ENCODE measurements at regions not wholly inside any gene's neighbourhood (a gene's known extent, or its start where the extent isn't known, plus 50 kb on each side); places are given as distances from the start of the nearest gene placed in this dataset.
"Not testable (repeated sequence)": the region's sequence is repeated elsewhere in the genome, so short reads cannot be mapped to it uniquely, and the experiment has no call there.

DNA sequence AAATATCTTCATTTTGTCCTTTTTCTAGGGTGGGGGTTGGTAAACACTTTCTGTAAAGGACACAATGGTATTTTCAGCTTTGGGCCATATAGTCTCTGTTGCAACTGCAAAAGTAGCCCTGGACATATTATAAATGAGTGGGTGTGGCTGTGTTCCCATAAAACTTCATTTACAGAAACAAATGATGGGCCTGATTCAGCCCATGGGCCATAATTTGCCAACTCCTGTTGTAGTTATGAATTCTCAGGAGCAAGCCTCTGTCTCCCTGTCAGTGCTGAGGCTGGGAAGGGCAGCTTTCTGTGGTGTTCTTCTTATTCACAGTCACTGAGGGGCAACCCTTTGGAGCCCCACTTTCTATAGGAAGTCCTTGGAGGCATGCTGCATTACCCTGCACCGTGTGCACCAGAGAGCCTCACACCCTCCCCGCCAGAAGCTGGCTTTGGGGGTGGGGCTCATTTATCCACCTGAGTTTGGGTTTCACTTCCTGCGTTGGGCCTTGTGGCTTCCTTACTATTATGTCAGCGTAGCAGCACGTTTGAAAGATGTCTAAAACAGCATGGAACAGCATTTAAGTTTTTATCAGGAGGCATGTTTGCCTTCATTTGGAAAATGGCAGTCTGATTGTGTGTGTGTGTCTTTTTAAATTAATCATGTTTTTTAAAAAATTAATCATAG is 60.8 kb upstream of the FAN1 start:
- not testable (repeated sequence) for H3K9me2 ChIP-seq (replicated peaks; ENCODE audit: insufficient read depth, low read length); H2AFZ ChIP-seq (ENCODE audit: low read length); H3K27ac ChIP-seq (ENCODE audit: low read length); H3K9ac ChIP-seq (ENCODE audit: low read length); H3F3A ChIP-seq (ENCODE audit: insufficient read depth, low read length); H3K36me3 ChIP-seq (replicated peaks; ENCODE audit: insufficient read depth, low read length); H3K9me3 ChIP-seq (replicated peaks; ENCODE audit: insufficient read depth, low read length); H4K20me1 ChIP-seq (ENCODE audit: insufficient read depth, low read length); H3K4me3 ChIP-seq (ENCODE audit: low read length); H3K79me2 ChIP-seq (ENCODE audit: low read length); H3K27me3 ChIP-seq (replicated peaks; ENCODE audit: insufficient read depth, low read length)
- DNase-seq: peak; percentile 73
- Histone ChIP-seq H3K4me2 (ENCODE audit: low read depth, low read length) (peak overlapping the region; percentile 37; the same call in 1 of the 2 replicates), H3K4me1 (ENCODE audit: low read length) (peaks cover 14% of the 10 kb centered on the region)

DNA sequence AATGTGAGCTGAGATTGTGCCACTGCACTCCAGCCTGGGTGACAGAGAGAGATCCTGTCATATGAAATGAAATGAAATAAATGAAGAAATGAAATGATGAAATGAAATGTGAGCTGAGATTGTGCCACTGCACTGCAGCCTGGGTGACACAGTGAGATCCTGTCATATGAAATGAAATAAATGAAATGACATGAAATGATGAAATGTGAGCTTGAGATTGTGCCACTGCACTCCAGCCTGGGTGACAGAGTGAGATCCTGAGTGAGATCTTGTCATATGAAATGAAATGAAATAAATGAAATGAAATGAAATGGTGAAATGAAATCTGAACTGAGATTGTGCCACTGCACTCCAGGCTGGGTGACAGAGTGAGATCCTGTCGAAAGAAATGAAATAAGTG is 58.2 kb upstream of the FAN1 start:
- H3K27me3 ChIP-seq (replicated peaks; ENCODE audit: insufficient read depth, low read length); H4K20me1 ChIP-seq (ENCODE audit: insufficient read depth, low read length); H3K27ac ChIP-seq (ENCODE audit: low read length); H3K4me3 ChIP-seq (ENCODE audit: low read length); H3K9ac ChIP-seq (ENCODE audit: low read length); H3K79me2 ChIP-seq (ENCODE audit: low read length); H3K4me2 ChIP-seq (ENCODE audit: low read depth, low read length); H2AFZ ChIP-seq (ENCODE audit: low read length); H3F3A ChIP-seq (ENCODE audit: insufficient read depth, low read length); H3K9me2 ChIP-seq (replicated peaks; ENCODE audit: insufficient read depth, low read length); DNase-seq; H3K9me3 ChIP-seq (replicated peaks; ENCODE audit: insufficient read depth, low read length); H3K36me3 ChIP-seq (replicated peaks; ENCODE audit: insufficient read depth, low read length): not testable (repeated sequence)
- peaks cover 14% of the 10 kb centered on the region for H3K4me1 ChIP-seq (ENCODE audit: low read length)
